IPS-NIHi7 (cell line): ENCODE measurements at regions not wholly inside any gene's neighbourhood (a gene's known extent, or its start where the extent isn't known, plus 50 kb on each side); places are given as distances from the start of the nearest gene placed in this dataset.
"Not testable (repeated sequence)": the region's sequence is repeated elsewhere in the genome, so short reads cannot be mapped to it uniquely, and the experiment has no call there.

Experiments used
- DNase-seq: peaks from one replicate; pipeline ENCODE4 v3.0.0; 2012; ENCODE audit warnings: mixed read lengths; ENCODE audit errors: extremely low spot score

- DNase-seq, result no peak
Observed at GRCh38 chr16:17986991-17987390, 349.5 kb downstream of the NPIPA8 start.

DNA sequence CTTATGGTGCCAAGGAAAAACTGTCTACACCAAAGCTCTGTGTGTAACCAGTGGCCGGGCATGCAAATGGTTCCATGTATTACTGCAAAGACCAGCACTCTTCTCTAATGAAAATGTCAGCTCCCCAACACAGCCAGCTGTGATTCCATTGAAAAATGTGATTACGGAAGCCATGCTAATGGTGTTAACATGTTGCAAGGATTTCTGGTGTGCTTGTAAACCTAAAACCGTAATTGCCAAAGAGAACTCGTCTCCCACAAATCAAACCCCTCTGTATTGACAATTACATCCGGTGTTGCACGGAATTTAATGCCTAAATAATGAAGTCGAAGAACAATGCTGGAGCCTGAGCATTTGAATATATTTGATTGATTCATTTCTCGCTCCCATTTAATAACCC, 351.7 kb downstream of the NPIPA8 start:
- DNase-seq, result no peak

DNA sequence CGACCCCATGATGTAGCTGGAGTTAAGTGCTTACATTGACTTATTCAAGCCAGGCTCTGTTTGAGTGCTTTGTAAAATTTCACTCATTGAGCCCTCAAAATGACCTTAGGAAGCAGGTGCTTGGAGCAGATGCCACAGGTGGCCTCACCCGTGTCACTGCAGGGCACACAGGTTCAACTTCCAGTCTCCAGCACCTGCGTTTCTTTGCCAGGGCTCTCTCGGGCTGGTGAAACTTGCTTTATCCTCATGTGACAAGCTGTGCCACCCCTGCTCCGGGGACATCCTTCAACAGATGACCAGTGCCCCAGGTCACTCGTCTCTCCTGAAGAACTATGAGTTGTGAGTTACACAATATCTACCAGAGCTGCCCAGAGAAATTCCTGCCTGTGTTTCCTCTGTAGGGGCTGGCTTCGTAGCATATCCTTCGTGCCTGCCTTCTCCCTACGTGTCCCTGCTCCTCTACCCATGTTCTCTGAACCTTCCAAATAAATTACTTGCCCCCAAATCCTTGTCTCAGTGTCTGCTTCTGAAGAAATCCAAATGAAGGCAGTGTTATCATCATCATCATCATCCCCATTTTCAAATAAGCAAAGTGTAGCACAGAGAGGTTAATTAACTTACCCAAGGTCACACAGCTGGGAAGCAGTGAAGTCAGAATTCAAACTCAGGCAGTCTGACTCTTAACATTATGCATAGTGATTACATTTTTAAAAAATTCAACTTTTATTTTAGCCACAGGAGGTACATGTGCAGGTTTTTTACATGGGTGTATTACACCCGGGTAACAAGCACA, 352.5 kb downstream of the NPIPA8 start:
- no peak for DNase-seq

DNA sequence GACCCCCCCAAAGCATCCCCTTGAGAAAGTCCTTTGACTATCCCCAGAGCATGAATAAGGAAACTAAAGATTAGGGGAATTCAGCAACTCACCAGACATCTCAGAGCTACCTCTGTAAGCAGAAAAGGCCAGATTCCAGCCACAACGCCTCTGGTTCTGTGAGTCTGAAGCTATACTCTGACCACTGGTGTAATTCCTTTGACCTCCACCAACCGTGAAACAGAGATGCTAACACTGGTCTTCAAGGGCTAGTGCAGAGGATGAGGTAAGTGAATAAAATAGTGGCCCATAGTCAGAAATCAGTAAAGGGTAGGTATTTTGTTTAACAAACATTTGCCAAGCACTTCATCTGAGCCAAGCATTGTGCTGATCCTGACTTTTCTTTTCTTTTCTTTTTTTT, 353.4 kb downstream of the NPIPA8 start:
- DNase-seq, result no peak

DNA sequence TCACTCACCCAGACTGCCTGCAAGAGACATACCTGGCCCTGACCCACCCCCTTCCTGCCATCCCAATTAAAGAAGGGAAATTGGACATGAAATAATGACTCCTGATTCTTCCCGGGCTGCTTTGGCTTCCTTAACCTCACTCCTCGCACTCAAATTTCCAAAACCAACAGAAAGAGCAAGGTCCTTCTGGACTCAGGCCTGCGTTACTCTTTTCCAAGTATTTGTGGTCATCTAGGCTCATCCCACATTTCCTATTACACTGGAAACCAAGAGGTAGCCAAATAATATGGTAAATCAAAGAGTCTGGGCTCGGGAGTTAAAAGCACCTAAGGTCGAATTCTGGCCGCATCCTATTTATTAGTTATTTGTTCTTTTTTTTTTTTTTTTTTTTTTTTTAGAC, 359.3 kb downstream of the NPIPA8 start:
- no peak for DNase-seq

DNA sequence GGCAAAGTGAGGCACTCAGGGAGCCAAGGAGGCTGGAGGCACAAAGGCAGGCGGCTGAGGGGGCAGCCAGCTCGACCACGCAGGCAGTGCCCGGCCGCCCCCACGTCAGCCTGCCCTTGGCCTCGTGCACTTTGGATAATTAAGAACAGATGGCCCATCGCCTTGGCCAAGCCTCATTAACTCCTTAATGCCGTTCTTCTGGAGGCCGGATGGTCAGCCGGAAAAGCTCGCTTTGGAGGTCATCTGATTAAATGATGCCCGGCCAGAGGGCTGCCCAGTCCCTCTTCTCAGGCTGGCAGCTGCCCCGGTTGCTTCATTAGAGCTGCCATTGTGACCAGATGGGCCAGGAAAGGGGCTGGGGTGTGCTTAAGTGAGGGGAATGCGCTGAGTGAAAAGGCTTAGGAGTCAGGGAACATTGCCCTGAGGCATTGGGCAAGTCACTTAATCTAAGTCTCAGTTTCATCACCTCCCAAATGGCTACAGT, 364.0 kb downstream of the NPIPA8 start:
- no peak for DNase-seq

GRCh38 chr16:17970816-17971331, 365.7 kb downstream of the NPIPA8 start:
- DNase-seq, result peak; percentile 38

GRCh38 chr16:17970157-17970765, 366.3 kb downstream of the NPIPA8 start:
- no peak for DNase-seq

GRCh38 chr16:17965133-17965900, 371.2 kb downstream of the NPIPA8 start:
- no peak for DNase-seq

DNA sequence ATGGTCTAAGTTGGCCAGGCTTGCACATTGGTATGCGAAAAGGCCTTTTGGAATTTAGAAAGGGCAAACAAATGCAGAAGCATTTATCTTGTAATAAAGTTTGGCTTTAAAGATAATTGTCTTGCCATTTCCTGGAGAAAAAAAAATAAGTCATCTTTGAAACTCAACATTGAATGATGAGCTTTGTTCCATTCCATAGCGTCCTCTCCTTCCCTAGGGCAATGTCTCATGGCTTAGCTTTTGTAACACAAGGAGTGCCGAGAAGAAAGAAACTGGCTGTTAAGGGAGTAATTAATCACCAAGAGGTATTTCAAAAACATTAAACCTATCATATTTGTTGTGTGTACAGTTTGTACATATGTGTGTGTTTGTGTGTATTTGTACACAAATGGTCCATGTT, 372.3 kb downstream of the NPIPA8 start:
- DNase-seq, result no peak

GRCh38 chr16:17963185-17963836, 373.2 kb downstream of the NPIPA8 start:
- no peak for DNase-seq

DNA sequence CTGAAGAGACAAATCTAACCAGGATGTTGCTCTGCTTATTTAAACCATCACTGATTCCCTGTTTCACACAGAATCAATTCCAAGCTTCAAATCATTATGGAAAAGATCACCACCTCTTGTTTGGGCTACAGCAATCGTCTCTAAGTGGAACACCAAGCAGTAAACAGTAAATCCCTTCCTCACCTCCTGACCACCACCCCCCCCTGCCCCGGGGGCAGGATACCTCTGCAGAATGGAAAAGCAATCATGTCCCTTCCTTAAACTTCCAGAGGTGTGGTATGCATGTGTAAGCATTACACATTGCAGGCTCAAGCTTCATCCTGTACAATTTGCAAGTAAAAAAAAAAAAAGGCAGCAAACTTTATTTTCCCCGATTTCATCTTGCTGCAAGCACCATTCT, 373.8 kb downstream of the NPIPA8 start:
- no peak for DNase-seq

DNA sequence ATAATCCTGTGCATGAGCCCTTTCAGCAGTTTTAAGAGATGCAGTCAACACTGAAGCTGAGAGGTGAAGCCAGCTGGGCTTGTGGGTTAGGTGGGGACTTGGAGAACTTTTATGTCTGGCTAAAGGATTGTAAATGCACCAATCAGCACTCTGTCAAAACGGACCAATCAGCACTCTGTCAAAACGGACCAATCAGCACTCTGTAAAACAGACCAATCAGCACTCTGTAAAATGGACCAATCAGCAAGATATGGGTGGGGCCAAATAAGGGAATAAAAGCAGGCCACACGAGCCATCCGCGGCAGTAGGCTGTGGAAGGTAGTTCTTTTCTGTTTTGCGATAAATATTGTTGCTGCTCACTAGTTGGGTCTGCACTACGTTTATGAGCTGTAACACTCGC, 374.7 kb downstream of the NPIPA8 start:
- not testable (repeated sequence) for DNase-seq

DNA sequence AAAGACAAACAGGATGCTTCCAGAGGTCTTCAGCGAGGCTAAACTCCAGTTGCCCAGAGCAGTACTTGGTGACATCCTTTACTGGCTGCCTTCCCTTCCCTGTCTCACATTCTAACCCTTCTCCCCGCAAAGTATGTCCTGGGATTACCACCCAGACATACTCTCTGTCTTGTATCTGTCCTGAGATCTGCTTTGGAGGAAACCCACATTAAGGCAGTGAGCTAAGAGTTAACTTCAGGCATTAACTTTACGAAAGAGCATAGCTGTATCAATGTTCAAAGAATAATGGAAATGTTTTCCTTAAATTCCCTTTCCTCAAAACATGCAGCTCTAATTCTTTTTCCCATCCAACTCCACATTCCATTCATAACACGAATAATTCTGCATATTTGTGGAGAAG, 385.2 kb downstream of the NPIPA8 start:
- DNase-seq, result no peak

GRCh38 chr16:17949982-17950250, 386.6 kb downstream of the NPIPA8 start:
- no peak for DNase-seq

DNA sequence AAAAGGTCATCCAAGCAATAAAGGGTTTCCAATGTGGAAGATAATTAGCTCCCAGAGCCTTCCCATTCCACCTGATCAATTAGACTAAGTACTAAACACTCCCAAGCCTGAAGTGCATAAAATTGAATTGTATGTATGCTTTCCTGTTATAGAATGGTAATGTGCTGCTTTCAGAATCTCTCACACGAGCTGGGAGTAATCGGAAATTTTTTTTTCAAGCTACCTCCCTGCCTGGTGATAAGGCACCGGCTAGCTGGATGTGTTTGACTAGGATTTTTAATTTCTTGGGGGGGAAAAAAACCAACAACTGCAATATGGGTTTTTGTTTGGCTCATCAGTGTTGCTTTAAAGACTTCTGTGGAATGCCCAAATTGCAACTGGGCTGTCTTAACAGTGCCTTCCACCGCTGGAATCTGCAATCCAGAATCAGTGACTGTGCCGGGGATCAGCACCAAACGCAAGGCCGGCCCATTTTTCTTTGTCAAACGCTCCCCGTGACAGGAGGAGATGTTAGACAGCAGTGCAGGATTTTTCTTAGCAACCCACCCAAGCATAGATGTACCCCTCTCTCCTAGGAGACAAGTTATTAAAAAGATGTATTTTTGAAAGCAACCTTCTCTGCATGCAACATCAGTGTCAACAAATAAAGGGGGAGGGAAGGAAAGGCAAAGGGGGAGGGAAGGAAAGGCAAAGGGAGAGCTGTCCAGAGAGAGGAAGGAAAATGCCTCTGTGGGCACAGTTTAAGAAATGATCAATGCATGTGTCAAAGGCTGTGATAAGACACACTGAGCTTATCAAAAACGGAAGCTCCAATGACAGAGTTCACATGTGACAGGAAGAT, 387.2 kb downstream of the NPIPA8 start:
- no peak for DNase-seq

- DNase-seq, result no peak
Observed at GRCh38 chr16:17947637-17948036, 388.9 kb downstream of the NPIPA8 start.

DNA sequence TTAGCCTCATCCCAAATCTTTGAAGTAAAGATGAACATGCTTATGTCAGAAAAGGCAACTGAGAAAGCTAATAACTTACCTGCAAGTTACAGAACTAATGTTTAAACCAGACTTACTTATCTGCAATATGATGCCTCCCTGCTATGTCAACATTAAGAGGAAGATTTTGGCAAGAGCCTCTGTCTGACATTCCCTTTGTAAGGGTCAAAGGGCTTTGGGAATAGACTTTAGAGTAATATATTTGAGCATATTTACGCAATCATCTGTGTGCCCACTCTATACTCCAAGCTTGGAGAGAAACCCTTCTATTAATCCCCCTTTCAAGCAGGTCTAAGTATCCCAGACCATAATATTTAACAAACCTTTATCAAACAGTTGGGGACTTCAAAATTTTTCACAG, 389.4 kb downstream of the NPIPA8 start:
- DNase-seq, result no peak

DNA sequence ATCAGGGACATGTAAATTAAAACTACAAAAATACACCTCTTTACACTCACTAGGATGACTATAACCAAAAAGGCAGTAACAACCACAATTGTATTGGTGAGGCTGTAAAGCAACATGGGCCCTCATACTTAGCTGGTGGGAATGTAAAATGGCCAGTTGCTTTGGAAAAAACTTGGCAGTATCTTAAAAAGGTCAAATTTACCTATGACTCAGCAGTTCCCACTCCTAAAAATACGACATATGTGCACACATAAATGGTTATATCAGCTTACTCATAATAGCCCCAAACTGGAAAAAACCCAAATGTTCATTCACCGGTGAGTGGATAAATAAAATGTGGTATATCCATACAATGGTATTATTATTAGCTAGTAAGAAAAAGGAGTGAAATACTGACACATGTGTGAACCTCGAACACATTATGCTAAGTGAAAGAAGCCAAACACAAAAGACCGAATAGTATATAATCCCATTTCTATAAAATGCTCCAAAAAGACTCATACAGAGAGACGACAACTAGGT, 391.4 kb downstream of the NPIPA8 start:
- DNase-seq, result no peak

DNA sequence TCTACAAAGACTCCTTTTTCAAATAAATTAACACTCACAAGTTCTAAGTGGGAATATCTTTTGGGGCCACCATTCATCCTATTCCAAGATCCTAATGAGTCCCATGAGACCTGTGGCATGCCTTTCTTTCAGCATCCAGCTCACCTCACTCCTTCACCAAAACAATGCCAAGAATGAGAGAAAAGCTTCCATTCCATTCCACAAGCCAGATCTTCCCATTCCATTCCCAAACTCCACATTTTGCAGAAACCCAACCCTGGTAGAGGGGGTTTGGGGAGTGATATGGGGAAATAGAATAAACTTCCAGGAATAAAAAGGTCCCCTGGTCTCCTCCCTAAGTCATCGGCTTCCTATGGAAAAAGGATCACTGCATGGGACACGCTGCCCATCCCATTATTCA, 392.2 kb downstream of the NPIPA8 start:
- no peak for DNase-seq

DNA sequence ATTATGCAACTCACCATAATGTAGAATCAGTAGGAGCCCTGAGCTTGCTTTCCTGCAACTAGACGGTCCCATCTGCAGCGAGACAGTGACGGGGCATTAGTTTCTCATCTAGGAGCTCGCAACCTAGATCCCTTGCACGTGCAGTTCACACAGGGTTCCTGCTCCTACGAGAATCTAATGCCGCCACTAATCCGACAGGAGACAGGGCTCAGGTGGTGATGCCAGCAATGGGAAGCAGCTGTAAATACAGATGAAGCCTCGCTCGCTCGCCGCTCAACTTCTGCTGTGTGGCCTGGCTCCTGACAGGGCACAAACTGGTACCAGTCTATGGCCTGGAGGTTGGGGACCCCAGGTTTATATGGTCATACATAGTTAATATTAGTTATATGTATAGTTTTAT, 394.5 kb downstream of the NPIPA8 start:
- no peak for DNase-seq
